Sigmoid colon (tissue), 3 donors: ENCODE measurements at regions not wholly inside any gene's neighbourhood (a gene's known extent, or its start where the extent isn't known, plus 50 kb on each side); places are given as distances from the start of the nearest gene placed in this dataset.
"Not testable (repeated sequence)": the region's sequence is repeated elsewhere in the genome, so short reads cannot be mapped to it uniquely, and the experiment has no call there.

Source experiments
- POLR2A ChIP-seq, 2 donors: fragments of 450-650 bp; IDR thresholded peaks; one replicate each; pipeline ENCODE4 v1.6.1; 2016; ENCODE audit warnings: antibody characterized with exemption in 2 of 2, mild to moderate bottlenecking in 2 of 2, moderate library complexity in 2 of 2
- TF ChIP-seq, protein P1 (sequence below), 4 experiments: fragments of 450-650 bp in 3 of 4; fragments of 200-600 bp in 1 of 4; IDR thresholded peaks; one replicate each; pipeline ENCODE4 v1.5.1; 2016 to 2019; ENCODE audit warnings: antibody characterized with exemption in 4 of 4, mild to moderate bottlenecking in 3 of 4, moderate library complexity in 2 of 4

GRCh38 chr7:55707410-55707809 lies 135.1 kb upstream of the VOPP1 start:
- not testable (repeated sequence) for TF ChIP-seq POLR2A (IDR thresholded peaks at IDR 0.05)
- TF ChIP-seq, protein P1, sequence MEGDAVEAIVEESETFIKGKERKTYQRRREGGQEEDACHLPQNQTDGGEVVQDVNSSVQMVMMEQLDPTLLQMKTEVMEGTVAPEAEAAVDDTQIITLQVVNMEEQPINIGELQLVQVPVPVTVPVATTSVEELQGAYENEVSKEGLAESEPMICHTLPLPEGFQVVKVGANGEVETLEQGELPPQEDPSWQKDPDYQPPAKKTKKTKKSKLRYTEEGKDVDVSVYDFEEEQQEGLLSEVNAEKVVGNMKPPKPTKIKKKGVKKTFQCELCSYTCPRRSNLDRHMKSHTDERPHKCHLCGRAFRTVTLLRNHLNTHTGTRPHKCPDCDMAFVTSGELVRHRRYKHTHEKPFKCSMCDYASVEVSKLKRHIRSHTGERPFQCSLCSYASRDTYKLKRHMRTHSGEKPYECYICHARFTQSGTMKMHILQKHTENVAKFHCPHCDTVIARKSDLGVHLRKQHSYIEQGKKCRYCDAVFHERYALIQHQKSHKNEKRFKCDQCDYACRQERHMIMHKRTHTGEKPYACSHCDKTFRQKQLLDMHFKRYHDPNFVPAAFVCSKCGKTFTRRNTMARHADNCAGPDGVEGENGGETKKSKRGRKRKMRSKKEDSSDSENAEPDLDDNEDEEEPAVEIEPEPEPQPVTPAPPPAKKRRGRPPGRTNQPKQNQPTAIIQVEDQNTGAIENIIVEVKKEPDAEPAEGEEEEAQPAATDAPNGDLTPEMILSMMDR (IDR thresholded peaks at IDR 0.05): not testable (repeated sequence)
